ENCODE measurements at regions not wholly inside any gene's neighbourhood (a gene's known extent, or its start where the extent isn't known, plus 50 kb on each side); places are given as distances from the start of the nearest gene placed in this dataset.

DNA sequence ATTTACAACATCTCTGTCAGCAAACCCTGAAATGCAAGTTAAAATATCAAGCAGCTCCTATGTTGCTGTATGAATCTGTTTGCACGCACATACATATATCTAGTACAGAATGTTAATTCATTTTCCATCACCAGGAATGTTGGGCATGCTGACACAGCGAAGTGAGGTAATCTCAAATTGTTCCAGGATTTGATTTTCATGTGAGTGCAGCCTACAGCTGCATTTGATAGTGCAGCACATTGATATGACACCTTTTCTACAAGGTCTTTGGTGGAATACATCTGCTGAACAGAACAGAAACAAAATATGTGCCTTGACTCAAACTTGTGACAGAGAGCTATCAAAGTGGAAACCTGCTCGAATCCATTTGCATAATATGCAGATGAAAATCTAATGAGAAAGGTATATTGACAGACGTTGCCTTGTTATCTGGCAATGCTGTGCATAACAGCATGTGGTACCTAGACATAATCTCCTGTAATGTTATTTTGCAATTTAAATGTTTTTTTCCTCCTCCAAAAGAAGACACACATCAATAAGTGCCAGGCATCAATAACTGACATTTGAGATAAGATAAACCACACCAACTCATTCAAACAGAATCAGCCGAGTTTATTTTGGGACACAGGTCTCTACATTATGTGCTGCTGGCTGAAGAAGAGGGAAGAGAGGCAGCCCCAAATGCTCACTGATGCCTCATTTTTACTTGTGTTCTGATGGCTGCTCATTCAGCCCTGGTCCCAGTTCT lies 512.2 kb downstream of the ZNF608 start:
- DNase-seq (ENCODE audit: low read depth) = no peak

DNA sequence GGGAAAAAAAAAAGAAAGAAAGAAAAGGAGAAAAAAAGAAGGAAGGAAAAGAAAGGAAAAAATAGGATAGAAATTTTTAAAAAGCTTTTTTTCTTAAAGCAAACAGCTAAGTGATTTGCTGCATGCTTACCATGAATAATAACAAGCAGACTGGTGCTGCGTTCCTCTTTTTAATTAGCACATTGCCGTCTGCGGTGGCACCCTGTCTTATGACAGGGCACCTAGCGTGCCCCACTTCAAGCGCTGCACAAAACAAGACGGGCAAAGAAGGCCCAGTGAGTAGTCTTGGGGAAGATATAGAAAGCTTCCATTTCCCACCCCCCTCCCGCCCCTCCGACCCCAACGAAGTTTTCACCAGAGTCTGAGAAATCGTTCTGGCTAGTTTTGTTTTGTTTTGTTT lies 513.9 kb downstream of the ZNF608 start:
- DNase-seq (ENCODE audit: low read depth) = no peak

DNA sequence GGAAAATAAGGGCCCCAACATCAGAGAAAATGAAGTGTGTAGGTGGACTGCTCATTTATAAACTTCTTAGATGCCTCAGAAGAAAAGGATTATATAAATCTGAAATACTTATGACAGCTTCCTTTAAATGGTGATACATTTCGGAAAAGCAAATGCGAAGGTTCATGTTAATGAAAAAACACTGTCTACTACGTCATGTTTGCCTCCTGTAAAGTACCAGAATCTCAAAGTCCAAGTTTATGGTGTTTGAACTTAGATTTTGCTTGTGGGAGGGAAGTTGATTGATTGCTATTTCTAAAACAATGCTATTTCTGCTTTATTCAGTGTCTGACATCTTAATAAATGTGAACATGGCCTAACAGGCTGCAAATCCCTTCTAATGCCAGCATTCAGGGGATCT lies 514.6 kb downstream of the ZNF608 start:
- no peak for DNase-seq (ENCODE audit: low read depth)

DNA sequence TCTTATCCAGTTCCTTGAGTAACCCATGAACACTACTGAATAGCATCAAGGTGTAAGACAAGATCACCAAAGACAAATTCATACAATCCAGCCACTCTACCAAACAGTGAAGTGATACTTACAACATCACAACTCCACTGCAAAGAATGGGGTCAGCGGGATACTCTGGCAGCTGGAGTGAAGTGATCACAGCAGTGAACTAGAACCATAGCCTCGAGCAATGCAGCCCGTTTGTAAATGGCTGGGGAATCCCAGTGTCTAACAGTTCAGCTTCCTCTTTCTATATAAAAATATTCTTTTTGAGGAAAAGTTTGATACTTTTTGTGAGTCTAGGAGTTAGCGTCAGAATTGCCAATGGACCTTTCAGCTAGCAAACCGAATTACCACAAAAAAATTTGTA lies 515.2 kb downstream of the ZNF608 start:
- no peak for DNase-seq (ENCODE audit: low read depth)

DNA sequence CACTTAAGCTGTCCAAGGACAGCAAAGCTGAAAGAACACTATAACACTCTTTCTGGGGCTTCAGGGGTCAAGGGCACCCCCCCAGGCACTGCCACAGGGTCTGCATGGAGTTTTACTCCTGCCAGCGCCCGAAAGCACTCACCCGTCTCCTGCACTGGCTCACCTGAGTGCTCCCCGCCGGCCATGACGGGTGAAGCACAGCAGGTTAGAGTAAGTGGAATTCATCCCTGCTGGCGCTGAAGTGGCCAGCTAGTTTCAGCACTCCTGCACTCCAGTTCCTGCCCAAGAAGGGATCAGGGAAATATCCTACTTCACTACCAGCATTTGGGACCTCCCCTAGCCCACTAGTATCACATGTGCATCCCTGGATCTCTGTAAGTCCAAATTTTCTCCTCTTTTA lies 516.0 kb downstream of the ZNF608 start:
- no peak for DNase-seq (ENCODE audit: low read depth)

DNA sequence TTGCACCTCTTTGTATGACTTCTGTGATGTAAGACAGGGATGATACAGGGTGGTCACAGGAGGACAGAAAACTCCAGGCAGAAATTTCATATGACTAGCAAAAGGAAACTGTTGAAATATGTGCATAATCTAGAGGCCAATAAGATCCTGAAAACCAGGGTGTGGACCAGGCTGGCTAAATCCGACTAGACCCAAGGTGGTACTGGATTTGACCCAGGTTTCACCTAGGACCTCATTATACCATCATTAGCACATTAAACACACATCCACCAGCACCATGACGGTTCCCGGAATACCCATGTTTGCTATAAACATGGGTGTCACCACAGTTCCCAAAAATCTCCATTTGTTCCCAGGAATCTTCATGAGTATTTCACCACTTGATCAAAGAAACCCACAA lies 517.1 kb downstream of the ZNF608 start:
- no peak for DNase-seq (ENCODE audit: low read depth)

DNA sequence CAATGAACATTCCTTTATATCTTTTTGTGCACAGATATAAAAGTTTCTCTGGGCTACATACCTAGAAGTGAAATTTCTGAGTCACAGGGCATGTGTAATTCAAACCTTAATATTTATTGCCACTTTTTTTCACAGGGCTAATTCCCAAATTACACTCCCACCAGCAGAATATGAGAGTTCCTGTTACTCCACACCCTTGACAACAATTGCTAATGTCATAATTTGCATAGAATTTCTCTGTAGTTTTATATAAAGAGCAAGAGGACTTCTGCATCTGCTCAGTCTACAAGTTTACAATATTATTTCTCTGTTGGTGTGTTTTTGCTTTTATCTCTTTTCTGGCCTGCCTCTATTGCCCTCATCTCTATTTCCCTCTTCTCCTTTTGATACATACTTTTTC lies 518.5 kb downstream of the ZNF608 start:
- DNase-seq (ENCODE audit: low read depth) = no peak

DNA sequence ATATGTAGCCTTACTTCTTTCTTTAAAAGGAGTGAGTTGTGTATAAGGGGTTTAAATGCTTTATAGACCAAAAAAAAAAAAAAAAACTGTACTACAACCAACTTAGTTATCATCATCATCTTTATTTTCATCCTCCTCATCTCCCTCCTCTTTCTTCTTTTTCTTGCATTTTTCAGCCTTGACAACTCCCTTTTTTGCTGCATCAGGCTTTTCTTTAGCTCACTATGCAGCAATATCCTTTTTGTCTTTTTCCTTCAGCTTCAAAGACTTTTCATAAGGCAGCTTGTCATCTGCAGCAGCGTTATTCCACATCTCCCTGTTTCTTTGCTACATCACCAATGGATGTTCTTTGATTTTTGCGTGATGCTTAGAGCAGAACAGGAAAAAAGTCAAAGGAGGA lies 526.0 kb downstream of the ZNF608 start:
- no peak for DNase-seq (ENCODE audit: low read depth)

DNA sequence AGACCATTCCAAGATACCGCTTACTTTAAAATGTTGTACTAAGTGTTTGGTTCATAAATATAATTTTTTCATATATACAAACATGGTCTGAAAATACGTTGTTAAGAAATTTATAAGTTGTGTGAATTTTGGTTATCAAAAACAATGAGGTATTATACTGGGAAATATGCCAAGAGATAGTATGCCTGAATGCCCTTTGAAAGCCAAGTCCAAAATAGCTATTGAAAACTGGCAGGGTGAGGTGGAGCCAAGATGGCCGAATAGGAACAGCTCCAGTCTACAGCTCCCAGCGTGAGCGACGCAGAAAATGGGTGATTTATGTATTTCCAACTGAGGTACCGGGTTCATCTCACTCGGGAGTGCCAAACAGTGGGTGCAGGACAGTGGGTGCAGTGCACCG lies 533.5 kb downstream of the ZNF608 start:
- DNase-seq (ENCODE audit: low read depth) = no peak

DNA sequence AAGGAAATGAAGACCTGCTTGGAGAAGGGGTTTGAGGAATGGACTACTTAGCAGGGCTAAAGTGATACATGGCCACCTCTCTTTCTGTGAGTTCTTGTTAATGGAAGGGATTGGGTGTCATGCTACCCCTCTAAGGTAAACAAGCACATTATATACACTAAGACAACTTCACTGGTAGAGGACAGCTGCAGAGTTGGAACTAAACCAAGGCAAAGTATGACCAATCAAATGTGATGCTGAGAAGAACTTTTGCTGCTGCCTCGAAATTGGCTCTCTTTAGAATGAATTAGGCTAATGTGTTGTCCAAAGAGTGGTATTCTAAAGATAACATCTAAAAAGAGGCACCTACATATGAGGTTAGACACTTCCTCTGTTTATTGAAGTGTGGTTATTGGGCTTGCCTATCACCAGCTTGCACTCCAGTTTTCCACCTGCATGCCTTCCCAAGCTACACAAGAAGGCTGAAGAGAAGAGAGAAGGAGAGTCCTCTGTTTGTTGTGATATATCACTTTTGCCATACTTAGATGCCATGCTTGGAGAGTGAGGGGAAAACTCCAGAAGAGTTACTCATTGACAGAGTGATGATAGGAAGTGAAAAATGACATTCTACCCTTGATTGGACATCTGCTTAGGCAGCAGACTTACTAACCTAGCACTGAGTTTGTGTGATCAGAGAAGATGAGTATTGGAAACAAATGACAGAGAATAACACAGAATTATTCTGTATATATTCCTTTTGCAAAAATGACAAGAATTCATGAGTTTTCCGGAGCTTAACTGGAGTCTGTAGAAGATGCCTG lies 536.1 kb downstream of the ZNF608 start:
- DNase-seq (ENCODE audit: low read depth) = peak; percentile 26

DNA sequence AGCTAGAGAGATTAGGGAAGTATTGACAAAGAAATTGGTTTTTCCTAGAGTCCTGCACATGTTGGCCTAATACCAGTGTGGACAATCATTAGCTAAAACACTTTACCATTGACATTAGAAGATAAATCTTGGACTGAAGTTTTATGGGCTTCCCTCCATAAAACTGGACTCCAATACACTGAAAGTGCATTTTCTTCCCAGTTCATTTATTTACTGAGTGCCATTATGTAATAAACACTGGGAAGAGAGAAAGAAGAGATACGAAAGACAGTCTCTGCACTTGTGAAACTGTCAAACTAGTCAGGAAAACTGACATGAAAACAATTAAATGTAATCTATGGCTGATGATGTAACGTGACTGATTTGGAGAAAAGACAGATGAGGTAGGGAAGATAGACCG lies 539.3 kb downstream of the ZNF608 start:
- no peak for DNase-seq (ENCODE audit: low read depth)

DNA sequence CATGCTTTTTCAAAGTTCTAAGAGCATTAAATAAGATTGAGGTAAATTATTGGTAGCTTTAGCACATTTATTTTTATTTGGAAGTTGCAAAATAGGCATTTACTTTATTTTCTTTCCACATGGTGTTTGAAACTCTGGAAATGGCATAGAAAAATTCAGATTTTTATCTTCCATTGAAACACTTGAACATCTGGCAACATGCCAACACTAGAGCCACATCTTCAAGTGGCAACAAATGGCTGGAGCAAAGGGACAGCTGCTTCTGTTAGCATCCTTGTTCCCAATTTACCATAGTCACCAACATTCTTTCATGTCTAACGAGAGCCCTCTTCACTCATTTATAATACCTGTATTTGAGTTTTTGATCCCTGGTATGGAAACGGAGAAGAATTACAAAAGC lies 539.9 kb downstream of the ZNF608 start:
- no peak for DNase-seq (ENCODE audit: low read depth)

DNA sequence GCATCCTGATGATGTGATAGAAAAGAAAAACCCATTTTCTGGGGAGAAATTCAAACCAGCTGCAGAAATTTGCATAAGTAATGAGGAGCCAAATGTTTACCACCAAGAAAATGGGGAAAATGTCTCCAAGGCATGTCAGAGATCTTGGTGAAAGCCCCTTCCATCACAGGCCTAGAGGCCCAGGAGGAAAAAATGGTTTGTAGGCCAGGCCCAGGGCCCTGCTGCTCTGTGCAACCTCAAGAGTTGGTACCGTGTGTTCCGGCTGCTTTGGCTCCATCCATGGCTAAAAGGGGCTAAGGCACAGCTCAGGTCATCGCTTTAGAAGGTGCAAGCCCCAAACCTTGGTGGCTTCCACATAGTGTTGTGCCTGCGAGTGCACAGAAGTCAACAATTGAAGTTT lies 543.1 kb downstream of the ZNF608 start:
- no peak for DNase-seq (ENCODE audit: low read depth)

DNA sequence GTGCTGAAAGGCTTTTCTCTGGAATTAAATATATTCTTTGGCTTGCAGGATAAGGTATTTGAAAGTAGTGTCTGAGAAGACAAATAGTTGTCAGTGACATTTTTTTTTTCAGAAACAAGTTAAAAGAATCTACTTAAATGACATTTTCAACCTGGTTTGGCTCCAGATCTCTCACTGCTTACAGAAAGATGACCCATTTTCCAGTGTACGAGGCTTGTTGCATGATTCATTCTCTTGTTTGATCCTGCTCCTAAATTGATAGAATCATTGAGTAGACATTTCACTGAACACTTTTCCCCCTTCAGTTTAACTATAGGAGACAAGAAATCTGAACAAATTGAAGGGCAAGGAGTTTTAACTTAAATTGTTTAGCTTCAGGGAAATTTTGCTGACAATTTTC lies 546.1 kb downstream of the ZNF608 start:
- DNase-seq (ENCODE audit: low read depth) = no peak

DNA sequence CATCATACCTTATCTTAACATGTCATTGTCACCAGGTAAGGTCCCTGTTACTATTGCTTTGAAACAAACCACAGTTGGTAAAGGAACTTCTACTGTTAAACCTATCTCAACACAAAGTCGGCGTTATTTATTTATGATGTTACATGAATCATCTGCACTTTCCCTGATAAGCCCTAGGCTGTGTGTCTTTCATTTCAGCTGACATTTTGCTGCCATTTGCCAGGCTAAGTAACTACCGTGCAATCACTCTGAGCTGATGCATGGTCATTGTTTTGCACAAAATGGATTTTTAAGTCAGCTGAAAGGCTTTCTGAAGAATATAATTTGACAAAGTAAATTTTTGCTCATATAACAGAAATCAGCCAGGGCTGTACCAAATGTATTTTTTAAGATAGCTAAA lies 546.5 kb downstream of the ZNF608 start:
- DNase-seq (ENCODE audit: low read depth) = no peak

DNA sequence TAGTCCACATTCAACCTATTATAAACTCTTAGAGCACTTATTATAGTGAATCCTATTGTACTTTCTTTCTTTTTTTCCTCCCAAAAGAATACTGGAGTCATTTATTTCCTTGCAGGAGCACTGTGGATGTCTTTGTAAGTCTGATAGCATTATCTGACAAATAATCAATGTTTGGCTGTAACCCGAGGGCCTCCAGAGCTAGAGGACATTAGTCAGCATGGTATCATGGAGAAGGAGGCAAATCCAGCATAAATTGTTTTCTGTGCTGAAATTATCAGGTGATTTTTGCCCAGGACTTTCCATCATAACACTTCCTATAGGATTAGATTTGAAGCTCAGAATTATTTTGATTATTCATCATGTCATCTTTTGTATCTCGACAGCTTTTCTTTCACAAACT lies 551.0 kb downstream of the ZNF608 start:
- no peak for DNase-seq (ENCODE audit: low read depth)

DNA sequence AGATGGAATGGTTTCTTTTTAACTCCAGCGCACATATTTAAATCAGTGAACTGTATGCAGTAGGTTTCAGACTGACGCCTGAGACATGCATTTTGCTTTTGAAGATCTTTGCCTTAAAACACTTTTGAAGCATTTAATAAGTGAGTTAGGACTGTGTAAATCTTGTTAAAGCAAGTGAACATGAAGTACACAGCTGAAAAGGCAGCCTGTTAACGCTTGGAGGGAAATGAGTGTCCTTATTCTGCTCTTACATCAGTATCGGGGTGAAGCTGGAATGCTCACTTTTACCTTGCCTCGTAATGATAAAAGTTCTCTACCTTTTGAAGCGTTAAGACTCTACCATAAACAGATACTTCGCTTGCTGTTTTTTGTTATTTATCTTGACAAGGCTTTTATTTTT lies 552.2 kb downstream of the ZNF608 start:
- DNase-seq (ENCODE audit: low read depth) = no peak

DNA sequence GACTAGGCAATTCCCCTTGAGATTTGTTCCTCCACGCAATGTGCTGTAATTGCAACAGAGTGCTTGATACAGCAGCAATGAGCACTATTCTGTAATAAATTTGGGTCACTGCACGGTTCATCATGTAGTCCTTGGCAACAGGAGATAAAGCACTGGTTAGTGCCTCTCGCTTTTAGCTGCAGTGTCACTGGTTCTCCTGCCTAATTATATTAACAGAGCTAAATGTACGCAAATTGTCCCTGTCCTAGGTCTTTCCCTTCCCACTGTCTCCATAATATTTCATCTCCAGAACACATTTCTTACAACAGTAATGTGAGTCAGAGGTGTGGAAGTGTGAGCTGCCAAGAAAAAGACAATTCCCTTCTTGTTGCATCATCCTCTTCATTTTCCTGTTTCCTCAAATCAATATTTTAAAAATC lies 553.1 kb downstream of the ZNF608 start:
- DNase-seq (ENCODE audit: low read depth) = peak; percentile 61

DNA sequence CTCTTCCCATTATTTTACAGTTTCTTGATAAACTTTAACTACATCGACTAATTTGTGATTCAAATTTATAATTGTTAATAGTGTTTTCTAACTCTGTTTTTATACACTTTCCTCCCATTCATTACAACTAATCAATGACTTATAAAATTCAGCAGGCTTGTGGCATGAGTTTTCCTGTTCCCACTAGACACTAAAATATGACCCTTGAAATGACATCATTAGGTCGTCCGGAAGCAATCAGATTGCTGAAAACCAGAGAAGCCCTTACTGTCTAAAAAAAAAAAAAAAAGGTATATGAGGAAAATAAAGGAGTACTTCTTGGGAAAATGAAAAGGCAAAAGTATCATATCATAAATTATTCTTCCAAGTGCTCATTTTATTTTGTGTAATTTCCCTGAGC lies 553.7 kb downstream of the ZNF608 start:
- peak; percentile 20 for DNase-seq (ENCODE audit: low read depth)

DNA sequence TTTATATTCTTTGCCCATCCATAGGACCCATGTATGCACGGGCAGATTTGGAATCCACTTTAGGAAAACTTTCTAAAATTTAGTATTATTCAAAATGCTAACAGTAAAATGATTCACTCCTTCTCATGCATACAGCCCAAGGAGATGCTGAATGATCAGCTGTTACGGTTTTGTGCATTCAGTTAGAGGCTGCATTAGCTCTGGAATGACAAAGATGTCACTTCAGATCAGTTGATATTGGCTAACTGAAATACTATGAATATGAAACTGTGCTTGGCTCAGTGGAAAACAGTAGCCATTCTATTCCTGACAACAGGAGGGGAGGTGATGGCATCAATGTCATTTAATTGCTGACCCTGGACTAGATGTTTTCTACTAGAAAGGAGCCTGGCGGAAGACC lies 560.7 kb downstream of the ZNF608 start:
- no peak for DNase-seq (ENCODE audit: low read depth)

DNA sequence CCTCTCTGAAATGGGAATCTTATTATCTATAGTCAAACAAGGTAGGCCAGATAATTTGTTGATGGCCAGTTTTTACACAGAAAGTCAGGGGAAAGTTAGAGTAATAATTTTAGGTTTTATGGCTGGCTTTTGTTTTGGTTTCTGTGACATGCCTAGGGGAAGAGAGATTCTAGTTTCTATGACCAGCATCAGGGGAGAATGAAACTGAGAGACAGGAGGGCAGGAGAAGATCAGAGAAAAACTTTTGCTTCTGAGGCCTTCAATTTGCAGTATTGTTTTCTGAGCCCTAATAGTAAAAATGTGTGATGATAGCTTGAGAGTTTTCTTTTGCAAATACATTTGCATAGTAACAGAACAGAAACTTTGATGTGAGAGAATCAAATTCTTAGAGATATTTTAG lies 564.3 kb downstream of the ZNF608 start:
- no peak for DNase-seq (ENCODE audit: low read depth)

DNA sequence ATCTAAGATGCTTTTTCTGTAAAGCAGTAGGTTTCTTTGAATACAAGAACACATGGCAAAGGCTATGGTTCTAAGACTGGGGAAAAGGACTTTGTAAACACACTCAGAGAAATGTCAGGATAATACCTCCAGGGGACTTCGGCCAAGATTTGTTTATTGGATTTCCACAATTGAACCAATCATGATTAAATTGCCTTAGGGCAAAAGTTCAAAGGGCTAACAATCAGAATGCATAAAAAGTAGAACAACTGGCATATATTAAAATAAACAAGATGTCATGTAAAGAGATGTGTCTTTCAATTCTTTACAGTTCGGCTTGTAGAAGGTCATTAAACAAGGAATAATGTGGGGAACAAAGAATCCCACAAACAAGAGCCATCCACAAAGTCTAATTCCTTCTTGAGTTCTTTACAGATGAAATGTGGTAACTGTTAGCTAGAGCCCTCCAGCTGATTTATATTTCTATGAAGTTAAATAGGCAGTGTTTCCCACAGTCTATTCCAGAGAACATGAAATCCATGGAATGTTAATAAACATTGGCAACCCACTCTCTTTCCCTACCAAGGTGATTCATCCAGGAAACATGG lies 565.5 kb downstream of the ZNF608 start:
- peak; percentile 91 for DNase-seq (ENCODE audit: low read depth)

DNA sequence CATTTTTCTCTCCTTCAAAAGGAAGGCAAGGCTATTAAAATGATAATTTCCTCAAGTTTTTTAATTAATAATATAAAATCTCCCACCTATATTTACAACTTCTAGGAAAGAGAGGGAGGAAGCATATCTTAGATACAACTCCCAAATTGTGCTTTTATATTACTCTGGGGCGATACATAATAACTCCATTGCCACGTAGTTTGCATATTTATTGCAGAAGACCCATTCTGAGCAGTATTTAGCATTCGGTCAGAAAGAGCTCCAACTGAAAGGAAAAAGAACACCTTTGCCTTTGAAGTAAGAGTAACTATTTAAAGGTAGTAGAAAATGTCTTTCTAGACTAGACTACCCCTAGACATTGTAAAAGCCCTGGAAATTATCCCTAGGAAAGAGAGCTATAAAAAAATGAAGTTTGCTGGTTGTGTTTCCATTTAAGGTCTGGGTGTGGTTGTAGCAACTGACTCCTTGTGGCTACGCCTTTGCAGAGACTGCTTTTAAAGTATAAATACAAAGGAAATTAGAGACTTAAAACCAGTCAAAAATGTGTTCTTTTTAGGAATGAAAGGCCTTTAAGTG lies 566.1 kb downstream of the ZNF608 start:
- no peak for DNase-seq (ENCODE audit: low read depth)

Data from renal cortical epithelial cell (primary cell).